BLaER1 treated with 17β-estradiol and CSF1 and Interleukin-3, amounts not matched to agents 10 nM and 100 nM (cell line): ENCODE measurements at regions not wholly inside any gene's neighbourhood (a gene's known extent, or its start where the extent isn't known, plus 50 kb on each side); places are given as distances from the start of the nearest gene placed in this dataset.

ENCODE experiments used
- H3K27ac ChIP-seq, 11 experiments: shearing (Covaris generic); formaldehyde crosslinking; 2 replicates each; pipeline ENCODE4 v1.8.1; 2022
- H3K27me3 ChIP-seq, 11 experiments: shearing (Covaris generic); formaldehyde crosslinking; 2 replicates each; pipeline ENCODE4 v1.8.1; 2022
- H3K36me3 ChIP-seq, 11 experiments: shearing (Covaris generic); formaldehyde crosslinking; 2 replicates each; pipeline ENCODE4 v1.8.1; 2022
- H3K4me1 ChIP-seq, 10 experiments: shearing (Covaris generic); formaldehyde crosslinking; 2 replicates each; pipeline ENCODE4 v1.8.1; 2022
- H3K4me2 ChIP-seq, 11 experiments: shearing (Covaris generic); formaldehyde crosslinking; 2 replicates each; pipeline ENCODE4 v1.8.1; 2022
- H3K4me3 ChIP-seq, 10 experiments: shearing (Covaris generic); formaldehyde crosslinking; 2 replicates each; pipeline ENCODE4 v1.8.1; 2022
- H3K9ac ChIP-seq, 11 experiments: shearing (Covaris generic); formaldehyde crosslinking; 2 replicates each; pipeline ENCODE4 v1.8.1; 2022
- H3K9me3 ChIP-seq, 11 experiments: shearing (Covaris generic); formaldehyde crosslinking; replicated peaks in 1 of 11; 2 replicates each; pipeline ENCODE4 v1.8.1; 2022
- H4K20me1 ChIP-seq, 11 experiments: shearing (Covaris generic); formaldehyde crosslinking; 2 replicates each; pipeline ENCODE4 v1.8.1; 2022
- Cebpa-rat ChIP-seq, 11 experiments: shearing (Covaris generic); IDR thresholded peaks; 2 replicates each; pipeline ENCODE4 v1.8.1; 2022

- Histone ChIP-seq H3K4me3 (no peak overlapping the region), H3K9ac (no peak overlapping the region), H4K20me1 (no peaks in the 10 kb centered on the region), H3K4me2 (no peak overlapping the region), H3K27me3 (no peaks in the 10 kb centered on the region), H3K4me1 (no peaks in the 10 kb centered on the region), H3K9me3 (peaks cover 3 to 18% (median 12%) of the 10 kb centered on the region in 11 experiments; a peak in 13 of 22 replicates), H3K27ac (no peak overlapping the region), H3K36me3 (no peaks in the 10 kb centered on the region)
- TF ChIP-seq Cebpa-rat (IDR thresholded peaks at IDR 0.05), result no peak
These were observed 173.3 kb upstream of the NT5C1B start for GRCh38 chr2:18762667-18763066.

- Histone ChIP-seq H4K20me1 (no peaks in the 10 kb centered on the region), H3K27ac (no peak overlapping the region), H3K27me3 (no peaks in the 10 kb centered on the region), H3K4me2 (no peak overlapping the region), H3K36me3 (no peaks in the 10 kb centered on the region), H3K9me3 (peaks cover 0 to 6% (median 3%) of the 10 kb centered on the region in 11 experiments; a peak in 6 of 22 replicates), H3K9ac (no peak overlapping the region), H3K4me3 (no peak overlapping the region), H3K4me1 (no peaks in the 10 kb centered on the region)
- no peak for TF ChIP-seq Cebpa-rat (IDR thresholded peaks at IDR 0.05)
These were observed 164.9 kb upstream of the NT5C1B start for GRCh38 chr2:18754286-18754685.

- no peaks in the 10 kb centered on the region for H3K4me1 ChIP-seq
- H3K9ac ChIP-seq, result no peak overlapping the region
- H3K27me3 ChIP-seq, result no peaks in the 10 kb centered on the region
- H4K20me1 ChIP-seq, result no peaks in the 10 kb centered on the region
- TF ChIP-seq Cebpa-rat (IDR thresholded peaks at IDR 0.05), result no peak
- no peak overlapping the region for H3K4me2 ChIP-seq
- 0 out of 22 replicates have a peak, but pooled peaks cover 0 to under 1% (median 0%) of the 10 kb centered on the region in 11 experiments for H3K9me3 ChIP-seq
- no peak overlapping the region for H3K27ac ChIP-seq
- no peaks in the 10 kb centered on the region for H3K36me3 ChIP-seq
- H3K4me3 ChIP-seq, result no peak overlapping the region
These were observed 164.4 kb upstream of the NT5C1B start for GRCh38 chr2:18753722-18754121.

GRCh38 chr2:18752667-18753422 lies 163.5 kb upstream of the NT5C1B start:
- Histone ChIP-seq H3K36me3 (no peaks in the 10 kb centered on the region), H3K4me2 (no peak overlapping the region), H3K9me3 (no peaks in the 10 kb centered on the region), H3K27ac (no peak overlapping the region), H3K4me1 (no peaks in the 10 kb centered on the region), H4K20me1 (no peaks in the 10 kb centered on the region), H3K9ac (no peak overlapping the region), H3K27me3 (no peaks in the 10 kb centered on the region), H3K4me3 (no peak overlapping the region)
- no peak for TF ChIP-seq Cebpa-rat (IDR thresholded peaks at IDR 0.05)

- TF ChIP-seq Cebpa-rat (IDR thresholded peaks at IDR 0.05), result no peak
- no peaks in the 10 kb centered on the region for H3K9me3 ChIP-seq
- H3K27ac ChIP-seq, result no peak overlapping the region
- H3K36me3 ChIP-seq, result no peaks in the 10 kb centered on the region
- no peak overlapping the region for H3K4me2 ChIP-seq
- H3K4me3 ChIP-seq, result no peak overlapping the region
- no peaks in the 10 kb centered on the region for H3K27me3 ChIP-seq
- no peak overlapping the region for H3K9ac ChIP-seq
- no peaks in the 10 kb centered on the region for H4K20me1 ChIP-seq
- no peaks in the 10 kb centered on the region for H3K4me1 ChIP-seq
These were observed 162.7 kb upstream of the NT5C1B start for GRCh38 chr2:18752022-18752493.

GRCh38 chr2:18750672-18751554 lies 161.5 kb upstream of the NT5C1B start:
- Histone ChIP-seq H4K20me1 (no peaks in the 10 kb centered on the region), H3K9ac (no peak overlapping the region), H3K4me3 (no peak overlapping the region), H3K27me3 (no peaks in the 10 kb centered on the region), H3K4me1 (no peaks in the 10 kb centered on the region), H3K4me2 (no peak overlapping the region), H3K9me3 (no peaks in the 10 kb centered on the region), H3K36me3 (no peaks in the 10 kb centered on the region), H3K27ac (no peak overlapping the region)
- TF ChIP-seq Cebpa-rat (IDR thresholded peaks at IDR 0.05), result no peak

- H3K4me2 ChIP-seq, result no peak overlapping the region
- TF ChIP-seq Cebpa-rat (IDR thresholded peaks at IDR 0.05), result no peak
- no peaks in the 10 kb centered on the region for H3K36me3 ChIP-seq
- H3K9ac ChIP-seq, result no peak overlapping the region
- no peaks in the 10 kb centered on the region for H3K27me3 ChIP-seq
- no peaks in the 10 kb centered on the region for H3K4me1 ChIP-seq
- no peaks in the 10 kb centered on the region for H4K20me1 ChIP-seq
- no peak overlapping the region for H3K4me3 ChIP-seq
- no peak overlapping the region for H3K27ac ChIP-seq
- no peaks in the 10 kb centered on the region for H3K9me3 ChIP-seq
These were observed 160.7 kb upstream of the NT5C1B start for GRCh38 chr2:18749912-18750526.

- Histone ChIP-seq H3K36me3 (no peaks in the 10 kb centered on the region), H3K4me3 (no peak overlapping the region), H3K4me1 (no peaks in the 10 kb centered on the region), H3K27me3 (no peaks in the 10 kb centered on the region), H3K4me2 (no peak overlapping the region), H4K20me1 (no peaks in the 10 kb centered on the region), H3K27ac (no peak overlapping the region), H3K9ac (no peak overlapping the region), H3K9me3 (no peaks in the 10 kb centered on the region)
- TF ChIP-seq Cebpa-rat (IDR thresholded peaks at IDR 0.05), result no peak
These were observed 156.3 kb upstream of the NT5C1B start for GRCh38 chr2:18745431-18746272.
